Stimulated activated CD4-positive, alpha-beta T cell treated with anti-CD3 and anti-CD28 coated beads, Interleukin-12 subunit alpha, Interleukin-12 subunit beta, amount 100 ng/mL, for 4 hours (primary cell): ENCODE measurements at regions not wholly inside any gene's neighbourhood (a gene's known extent, or its start where the extent isn't known, plus 50 kb on each side); places are given as distances from the start of the nearest gene placed in this dataset.
A peak's percentile ranks its signal among the peaks of the same experiment; 100 is the strongest.
"Not testable (repeated sequence)": the region's sequence is repeated elsewhere in the genome, so short reads cannot be mapped to it uniquely, and the experiment has no call there.

Experiments
- DNase-seq: peaks from one replicate; pipeline ENCODE4 v3.0.0-alpha.2; 2020

DNA sequence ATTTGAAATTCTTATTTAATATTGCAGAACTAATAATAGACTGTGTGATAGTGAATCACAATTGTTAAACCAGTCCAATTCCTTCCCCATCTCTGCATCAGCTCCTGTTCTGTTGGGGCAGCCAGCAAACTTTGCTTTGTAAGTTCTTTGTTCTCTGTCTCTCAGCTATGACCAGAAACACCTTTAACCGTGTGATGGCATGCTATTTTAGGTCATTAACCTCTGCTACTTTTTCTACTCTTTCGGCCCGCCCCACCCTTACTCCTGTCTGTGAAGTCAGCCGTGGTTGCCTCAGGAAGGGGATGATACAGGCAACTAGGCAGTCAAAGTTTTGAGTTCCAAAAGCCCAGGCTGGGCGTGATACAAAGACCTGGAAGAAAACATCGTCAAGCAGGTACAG, 51.3 kb upstream of the EGFL6 start:
- DNase-seq = no peak

DNA sequence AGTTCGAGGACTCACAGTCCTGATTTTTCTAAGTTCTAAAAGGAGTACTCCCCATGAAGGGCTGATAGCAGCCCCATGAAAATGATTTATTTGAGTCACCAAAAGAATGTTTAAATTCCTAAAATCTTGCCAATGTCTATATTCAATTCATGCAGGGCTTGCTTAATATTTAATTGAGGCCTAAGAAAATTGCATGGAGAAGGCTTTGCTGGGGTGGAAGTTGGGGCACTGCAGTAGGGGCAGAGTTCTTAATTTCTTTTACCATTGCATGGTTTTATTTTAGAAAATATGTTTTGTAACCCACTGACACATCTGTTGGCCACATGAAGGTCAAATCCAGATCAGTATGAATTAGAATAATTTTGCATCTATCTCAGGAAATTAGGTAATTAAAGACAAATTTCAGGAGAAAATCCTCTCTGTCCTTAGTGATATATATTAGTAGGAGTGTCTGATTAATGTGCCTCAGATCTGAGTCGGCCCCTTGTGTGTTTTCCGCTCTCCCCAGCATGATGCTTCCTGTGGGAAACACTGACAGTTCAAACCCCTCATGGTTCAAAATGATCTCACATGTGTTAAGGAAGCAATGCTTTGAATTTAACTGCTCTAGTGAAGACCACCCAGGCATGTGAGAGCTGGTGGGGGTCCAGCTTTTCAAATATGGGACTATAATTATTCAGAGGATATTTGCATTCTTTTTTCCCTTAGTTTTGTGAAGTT, 54.0 kb upstream of the EGFL6 start:
- DNase-seq = no peak

DNA sequence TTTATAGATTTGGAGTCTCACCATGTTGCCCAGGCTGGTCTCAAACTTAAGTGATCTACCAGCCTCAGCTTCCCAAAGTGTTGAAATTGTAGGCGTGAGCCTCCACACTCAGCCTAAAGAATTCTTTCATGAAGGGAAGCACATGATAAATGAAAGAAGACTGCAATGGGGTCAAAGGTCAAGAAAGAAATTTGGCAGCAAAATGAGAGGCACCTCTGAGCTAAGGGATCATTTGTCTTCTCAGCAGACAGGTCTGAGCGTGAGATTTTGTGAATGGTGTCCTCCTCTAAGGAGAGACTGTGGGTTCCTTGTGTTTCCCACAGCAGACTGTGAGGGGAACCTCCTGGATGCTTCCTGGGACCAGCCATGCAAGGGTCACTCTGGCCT, 57.5 kb upstream of the EGFL6 start:
- no peak for DNase-seq

DNA sequence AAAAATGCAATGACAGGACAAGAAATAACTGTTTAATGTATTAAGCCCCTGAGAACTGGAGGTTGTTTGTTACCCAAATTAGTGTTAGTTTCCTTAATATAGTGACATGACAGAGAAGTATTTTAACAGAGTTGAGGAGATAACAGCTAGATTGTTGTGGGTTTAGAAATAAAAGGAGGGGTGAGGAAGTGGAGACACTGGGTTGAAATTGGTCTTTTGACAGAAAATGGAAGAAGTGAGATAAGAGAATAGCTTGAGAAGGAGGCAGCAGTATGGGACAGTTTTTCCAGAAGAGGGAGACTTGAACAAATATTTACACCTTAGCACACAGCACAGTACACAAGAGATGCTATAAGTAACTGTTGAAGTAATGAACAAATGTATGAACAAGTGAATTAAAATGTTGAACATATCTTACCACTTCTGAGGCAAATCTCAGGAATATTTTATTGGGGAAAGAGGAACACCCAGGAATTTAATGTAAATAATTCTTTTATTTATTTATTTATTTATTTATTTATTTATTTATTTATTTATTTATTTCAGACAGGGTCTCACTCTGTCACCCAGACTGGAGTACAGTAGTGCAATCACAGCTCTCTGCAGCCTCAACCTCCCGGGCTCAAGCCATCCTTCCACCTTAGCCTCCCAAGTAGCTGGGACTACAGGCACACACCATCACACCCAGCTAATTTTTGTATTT, 58.0 kb upstream of the EGFL6 start:
- DNase-seq = no peak

DNA sequence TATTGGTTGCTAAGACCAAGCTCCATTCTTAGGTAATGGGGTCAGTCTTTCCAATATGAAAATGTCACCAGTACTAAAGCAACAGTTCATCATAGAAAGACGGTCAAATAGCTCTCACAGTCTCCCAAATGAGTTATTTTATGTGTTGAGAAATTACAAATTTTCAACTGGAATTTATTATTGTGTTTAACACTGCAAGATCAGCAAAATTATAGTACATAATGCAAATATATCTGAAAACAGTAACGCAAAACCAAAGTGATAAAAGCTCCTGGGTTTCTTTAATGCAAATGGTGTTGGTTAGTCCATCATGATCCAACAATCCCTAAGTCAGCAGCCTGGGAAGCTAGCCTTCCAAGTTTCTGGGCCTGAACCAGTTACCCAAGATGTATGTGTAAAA, 61.5 kb upstream of the EGFL6 start:
- no peak for DNase-seq

DNA sequence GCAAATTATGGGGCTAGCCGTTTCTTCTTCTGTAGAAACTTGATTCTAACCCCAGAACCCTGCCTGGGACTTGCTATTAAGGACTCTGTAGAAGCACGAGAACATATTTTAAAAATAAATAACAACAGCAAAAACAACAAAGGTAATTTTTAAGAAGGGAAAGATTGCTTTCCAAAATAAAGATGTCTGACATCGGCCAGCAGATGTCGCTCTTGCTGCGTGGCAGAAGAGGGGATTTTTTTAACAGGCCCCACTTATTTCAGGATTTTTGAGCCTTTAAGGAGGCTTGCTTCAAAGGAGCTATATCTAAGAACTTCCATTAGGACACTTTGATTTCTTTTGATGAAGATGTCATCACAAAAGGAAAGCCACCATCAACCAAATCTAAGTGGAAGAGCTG, 62.8 kb upstream of the EGFL6 start:
- peak; percentile 48 for DNase-seq

DNA sequence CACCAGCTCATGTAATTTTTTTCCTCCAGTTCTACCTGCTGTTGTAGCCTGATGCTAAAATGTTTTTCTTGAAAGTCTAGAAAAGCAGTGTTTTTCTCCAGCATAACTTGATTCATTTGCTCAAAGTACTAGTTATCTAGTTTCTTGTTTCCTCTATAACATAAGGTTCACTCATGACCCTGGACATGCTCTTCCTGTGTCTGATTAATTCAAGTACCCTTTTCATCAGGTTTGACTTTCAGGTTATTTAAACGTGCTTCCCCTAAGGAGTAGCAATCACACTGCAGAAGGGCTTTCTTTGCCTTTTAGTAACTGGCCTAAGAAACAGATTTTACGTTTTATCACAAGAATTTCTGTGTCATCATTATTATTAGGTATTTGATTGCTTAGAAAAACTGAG, 66.8 kb upstream of the EGFL6 start:
- no peak for DNase-seq

DNA sequence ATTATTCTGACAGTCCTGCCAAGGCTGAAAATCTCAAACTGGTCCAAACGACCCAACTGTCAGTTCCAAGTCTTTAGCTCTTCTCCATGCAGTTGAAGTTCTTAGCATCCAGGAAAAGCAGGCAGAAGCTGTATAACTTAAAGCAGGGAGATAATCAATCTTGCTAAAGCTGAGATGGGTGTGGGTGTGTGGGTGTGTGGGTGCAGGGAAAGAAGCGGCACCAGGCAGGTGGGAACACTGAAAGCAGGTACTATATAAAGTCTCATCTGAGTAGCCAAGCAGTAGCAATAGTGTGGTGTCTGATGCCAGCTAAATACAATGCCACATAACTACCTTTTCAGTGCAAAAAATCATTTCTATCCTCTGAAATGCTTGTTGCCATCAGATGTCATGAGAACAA, 69.7 kb upstream of the EGFL6 start:
- no peak for DNase-seq

DNA sequence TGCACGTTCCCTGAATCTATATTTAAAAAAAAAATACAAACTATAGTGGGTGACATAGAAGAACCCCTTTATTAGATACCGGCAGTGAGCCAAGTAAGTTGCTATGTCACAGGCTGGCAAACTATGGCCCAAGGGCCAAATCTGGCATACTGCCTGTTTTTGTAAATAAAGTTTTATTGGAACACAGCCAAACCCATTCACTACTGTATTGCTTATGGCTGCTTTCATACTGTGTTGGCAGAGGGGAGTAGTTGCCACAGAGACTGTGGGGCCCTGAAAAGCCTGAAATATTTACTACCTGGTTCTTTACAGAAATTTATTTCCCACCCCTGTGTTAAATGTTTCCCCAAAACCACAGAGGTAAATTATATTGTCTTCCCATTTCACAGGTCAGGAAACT, 71.2 kb upstream of the EGFL6 start:
- DNase-seq = no peak

DNA sequence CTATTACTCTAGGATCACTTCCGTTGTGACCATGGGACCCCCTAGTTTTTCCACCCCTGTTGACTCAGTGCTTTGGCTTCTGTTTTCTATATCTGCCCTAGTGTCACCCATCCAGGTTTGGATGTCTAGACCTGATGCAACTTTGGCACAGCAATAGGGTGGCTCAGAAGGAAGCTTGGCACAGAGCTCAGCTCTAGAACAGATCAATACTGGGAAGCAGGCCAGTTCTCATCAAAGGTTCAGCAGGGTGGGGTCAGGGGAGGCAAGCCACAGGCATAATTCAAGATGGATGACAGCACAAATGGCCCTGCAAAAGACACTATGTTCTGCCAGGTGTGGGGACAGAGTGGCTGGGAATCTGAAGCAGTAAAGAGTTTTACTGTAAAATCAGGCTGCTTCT, 74.2 kb upstream of the EGFL6 start:
- DNase-seq = no peak

DNA sequence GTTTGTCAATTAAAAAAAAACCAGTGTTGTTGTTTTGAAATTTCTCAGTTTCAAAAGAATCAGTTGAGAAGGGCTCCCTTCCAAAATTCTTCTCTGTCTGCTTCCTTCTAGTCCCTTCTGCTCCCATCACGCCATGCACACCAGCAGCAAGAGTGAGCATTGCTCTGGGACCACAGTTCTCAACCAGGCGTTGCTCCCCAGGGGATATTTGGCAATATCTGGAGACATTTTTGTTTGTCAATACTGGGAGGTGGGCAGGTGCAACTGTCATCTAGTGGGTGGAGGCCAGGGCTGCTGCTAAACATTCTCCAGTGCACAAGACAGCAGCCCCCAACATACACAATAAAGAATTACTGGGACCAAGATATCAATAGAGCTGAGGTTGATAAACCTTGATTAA, 74.8 kb upstream of the EGFL6 start:
- no peak for DNase-seq

DNA sequence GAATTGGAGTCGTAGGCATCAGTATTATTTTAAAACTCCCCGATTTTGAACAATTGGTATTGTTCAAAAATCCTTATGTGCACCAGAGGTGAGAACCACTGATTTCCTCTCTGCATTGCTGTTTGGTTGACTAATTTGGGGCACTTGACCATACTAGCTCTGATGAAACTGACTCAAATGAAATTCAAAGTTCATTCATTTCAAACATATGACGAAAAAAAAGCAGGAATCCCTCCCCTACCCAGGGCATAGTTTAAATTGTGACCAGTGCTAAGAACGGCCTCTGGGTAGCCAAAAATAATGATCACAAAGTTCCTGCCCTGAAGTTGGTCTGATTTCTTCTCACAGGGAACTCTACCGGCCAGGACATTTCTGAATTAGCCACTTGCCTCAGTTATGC, 75.7 kb upstream of the EGFL6 start:
- DNase-seq = no peak

DNA sequence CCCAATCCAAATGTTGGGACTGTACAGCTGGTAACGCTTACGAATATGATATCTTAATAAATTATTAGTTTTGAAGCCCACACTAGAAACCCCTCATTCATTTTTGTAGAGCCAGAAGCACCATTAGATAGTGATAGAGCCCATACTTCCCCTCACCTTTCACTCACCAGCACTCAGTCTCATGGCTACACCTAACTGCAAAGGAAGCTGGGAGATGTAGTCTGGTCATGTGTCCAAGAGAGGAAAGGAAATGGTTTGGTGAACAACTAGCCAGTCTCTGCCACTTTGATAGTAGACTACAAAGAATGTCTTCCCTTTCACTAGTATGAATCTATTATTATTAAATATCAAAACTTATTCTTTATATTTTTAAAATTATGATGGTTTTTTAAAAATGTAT, 77.1 kb upstream of the EGFL6 start:
- no peak for DNase-seq

DNA sequence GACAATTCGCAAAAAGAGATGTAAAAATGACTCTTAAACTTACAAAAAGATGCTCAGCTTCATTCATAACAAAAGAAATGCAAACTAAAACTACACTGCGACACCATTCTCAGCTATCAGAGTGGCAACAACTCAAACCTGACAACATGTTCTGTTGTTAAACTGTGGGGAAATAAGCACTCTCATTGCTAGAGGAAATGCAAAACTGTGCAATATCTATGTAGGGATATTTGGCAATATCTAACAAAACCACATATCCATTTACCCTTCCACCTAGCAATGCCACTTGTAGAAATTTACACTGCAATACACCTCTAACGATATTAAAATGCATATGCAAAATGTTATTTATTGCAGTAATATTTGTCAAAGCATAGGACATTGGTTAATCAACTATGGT, 78.3 kb upstream of the EGFL6 start:
- no peak for DNase-seq

DNA sequence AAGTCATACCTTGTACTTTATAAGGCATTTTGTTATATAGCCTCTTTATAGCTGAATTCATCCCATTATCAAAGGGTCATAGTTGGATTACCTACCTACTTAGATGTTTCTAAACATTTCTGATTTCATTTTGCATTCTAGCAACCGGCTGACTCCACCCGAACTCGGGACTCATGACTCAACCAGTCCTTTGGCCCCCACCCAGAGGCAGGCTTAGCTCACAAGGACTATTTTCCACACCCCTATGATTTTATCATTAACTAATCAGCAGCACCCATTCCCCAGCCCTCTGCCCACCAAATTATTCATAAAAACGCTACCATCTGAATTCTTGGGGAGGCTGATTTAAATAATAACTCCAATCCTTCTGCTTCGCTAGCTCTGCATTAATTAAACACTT, 79.9 kb upstream of the EGFL6 start:
- DNase-seq = no peak

DNA sequence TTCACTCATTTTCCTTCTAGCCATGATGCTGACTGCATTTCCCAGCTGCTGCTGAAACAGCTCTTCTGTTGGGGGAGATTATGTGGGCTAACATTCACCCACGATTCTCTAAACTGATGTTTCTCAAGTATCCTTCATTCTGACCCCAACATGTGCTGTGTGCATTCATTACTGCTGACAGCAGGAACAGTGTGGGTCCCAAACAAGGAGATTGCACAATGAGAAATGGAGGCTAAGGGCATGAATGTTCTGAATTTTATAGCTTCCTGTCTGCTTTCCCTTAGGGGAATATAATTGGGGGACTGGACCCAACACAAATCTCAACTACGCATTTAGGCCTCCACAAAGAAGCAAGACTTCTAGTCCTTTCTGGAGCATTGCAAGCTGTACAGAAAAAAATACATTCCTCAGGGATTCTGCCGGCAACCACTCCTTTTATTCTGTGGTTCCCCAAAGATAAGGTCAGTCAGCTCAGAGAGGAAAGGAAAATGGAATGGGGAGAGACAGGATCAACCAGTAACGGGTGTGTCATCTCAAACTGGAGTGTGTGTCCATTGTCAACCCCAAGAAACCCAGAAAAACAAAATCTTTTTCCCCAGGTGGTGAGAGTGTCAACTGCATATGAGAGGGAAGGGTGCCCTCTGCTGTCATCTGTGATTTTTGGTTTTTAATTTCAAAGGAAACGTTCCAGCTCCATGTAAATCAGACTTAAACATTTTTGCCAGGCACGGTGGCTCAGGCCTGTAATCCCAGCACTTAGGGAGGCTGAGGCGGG, 81.5 kb upstream of the EGFL6 start:
- no peak for DNase-seq

DNA sequence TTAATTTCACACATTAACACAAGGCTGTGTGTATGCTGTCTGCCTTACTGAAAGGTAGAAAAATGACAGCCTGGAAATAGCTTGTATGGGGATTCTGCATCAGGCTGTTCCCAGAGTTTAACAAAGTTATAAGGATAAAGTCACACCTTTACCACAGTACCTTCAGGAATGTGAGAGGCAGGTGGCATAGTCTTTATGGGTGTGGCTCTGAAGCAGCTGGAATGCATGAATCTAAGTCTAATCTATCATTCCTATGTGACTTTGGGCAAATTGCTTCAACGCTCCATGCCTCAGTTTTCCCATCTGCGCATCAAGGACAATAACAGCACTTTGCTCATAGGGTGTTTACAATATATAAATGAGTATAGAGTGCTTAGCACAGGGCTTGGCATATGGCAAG, 84.2 kb upstream of the EGFL6 start:
- no peak for DNase-seq

DNA sequence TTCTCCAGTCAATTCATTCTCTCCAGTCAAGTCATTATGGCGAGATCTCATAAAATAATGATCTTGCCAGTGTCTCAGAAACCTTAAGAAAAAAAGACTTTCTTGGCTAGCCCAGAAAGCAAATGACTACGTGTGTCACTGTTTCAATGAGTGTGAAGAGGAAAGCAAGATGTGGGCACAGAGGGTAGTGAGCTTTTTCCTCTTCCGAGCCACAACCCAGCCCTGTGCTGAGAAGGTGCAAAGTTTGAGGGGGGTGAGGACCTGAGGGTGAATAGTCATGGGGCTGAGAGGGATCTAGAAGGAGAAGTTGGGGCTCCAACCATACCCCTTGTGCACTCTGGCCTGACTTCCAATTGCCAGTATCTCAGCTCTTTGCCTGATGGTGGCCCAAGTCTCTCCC, 85.6 kb upstream of the EGFL6 start:
- no peak for DNase-seq

DNA sequence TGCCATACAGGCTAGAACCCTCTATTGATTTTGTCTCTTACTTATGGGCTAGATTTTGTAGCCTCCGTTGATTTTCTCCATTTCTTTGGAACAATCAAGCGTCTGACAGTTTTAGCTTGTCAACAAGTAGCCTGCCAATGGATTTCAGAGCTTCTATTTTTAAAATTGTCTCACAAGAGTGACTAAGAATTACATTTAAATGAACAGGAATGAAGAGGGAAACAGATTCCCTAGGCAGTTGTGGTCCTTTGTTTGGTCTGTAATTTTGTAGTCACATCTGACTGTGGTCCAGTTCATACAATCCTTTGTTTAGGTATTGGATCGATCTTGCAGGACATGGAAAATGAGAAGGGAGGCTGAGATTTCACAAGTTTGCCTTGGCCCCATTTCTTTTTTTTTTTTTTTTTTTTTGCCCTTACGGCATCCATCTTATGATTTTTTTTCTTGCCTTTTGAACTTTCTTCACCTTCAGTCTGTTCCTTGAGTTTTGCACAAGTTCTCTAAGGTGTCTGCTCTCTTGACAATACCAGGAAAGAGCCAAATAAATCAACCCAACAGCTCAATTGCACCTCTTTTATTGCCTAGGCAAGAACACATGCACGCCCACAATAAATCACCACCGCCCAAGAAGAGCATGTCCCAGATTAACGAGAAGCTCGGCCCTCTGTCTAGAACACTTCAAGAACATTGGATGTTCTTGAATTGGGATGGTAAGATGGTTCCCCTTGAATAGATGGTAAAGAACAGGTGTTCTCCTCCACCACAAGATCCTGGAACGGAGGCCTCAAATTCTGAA, 86.5 kb upstream of the EGFL6 start:
- no peak for DNase-seq

DNA sequence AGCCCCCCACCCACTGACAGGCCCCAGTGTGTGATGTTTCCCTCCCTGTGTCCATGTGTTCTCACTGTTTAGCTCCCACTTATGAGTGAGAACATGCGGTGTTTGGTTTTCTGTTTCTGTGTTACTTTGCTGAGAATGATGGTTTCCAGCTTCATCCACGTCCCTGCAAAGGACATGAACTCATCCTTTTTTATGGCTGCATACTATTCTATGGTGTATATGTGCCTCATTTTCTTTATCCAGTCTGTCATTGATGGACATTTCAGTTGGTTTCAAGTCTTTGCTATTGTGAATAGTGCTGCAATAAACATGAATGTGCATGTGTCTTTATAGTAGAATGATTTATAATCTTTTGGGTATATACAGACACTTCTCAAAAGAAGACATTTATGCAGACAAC, 88.6 kb upstream of the EGFL6 start:
- DNase-seq = not testable (repeated sequence)

DNA sequence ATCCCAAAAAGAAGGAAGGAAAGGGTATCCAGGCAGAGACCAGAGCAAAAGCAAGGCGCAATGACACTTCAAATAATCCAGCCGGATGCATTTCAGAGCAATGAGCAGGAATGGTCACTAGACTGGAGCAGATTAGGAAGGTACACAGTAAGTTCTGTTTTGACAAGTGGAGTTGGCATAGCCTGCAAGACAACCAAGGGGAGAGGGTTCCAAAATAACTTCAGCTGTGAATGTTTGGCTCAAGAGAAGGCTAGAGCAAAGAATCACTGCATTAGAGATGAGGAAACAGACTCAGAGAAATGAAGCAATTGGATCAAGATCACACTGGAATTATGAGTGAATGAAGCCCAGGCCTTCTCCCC, 90.0 kb upstream of the EGFL6 start:
- no peak for DNase-seq

DNA sequence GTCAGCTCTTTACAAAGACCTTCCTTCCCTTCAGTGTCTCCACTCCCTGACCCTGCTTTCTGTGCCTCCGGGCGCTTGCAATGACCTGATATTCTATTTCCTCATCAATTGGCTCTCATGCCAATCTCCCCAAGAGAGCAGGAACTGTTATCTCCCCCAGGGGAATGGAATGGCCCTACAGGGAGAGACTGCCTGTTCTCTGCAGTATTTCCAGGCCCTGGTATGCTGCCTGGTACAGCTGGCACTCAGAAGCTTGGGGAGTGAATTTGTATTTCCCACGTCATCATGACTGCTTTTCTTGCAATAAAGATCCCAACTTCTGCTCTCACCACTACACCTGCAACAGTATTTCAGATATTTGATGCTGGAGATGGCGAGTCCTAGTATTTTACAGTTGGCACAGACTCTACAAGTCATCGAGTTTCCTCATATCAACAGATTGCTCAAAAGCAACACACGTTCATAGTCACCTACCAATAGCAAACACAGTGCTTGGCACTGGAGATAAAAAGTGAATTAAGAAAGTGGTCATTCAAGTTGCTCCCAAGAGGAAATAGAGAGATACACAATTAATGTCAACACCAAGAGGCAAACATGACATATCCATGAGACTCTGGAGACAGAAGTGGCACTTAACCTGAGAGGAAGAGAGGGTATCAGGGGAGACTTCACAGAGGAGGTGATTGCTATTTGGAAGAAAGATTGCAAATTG, 90.5 kb upstream of the EGFL6 start:
- DNase-seq = no peak

DNA sequence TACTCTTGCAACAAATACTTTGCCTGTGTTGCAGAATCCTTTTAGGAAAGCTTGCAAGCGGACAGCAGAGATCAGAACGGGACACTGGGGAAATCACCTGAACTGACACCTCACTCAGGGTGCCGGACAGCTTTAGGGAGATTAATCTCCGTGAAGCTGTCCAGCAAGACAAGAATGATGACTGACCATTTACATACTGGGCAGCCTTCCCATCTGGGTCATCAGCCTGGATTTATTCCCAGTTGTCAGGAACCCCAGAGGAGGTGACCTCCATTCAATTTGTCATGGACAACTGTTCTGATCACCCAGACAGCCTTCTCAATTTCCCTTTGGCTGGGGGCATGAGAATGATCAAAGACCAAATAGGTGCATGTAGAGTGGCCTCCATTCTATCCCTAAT, 93.0 kb upstream of the EGFL6 start:
- no peak for DNase-seq
